CD14-positive monocyte (primary cell): ENCODE measurements at regions not wholly inside any gene's neighbourhood (a gene's known extent, or its start where the extent isn't known, plus 50 kb on each side); places are given as distances from the start of the nearest gene placed in this dataset.

Experiments used
- DNase-seq, 3 donors: peaks; one replicate each; pipeline ENCODE4 v3.0.0-alpha.2; 2011 to 2022
- H2AFZ ChIP-seq: 2 replicates; pipeline ENCODE4 v1.6.0; 2012; ENCODE audit warnings: mild to moderate bottlenecking, low read depth, low read length, inconsistent platforms; ENCODE audit not compliant: insufficient read depth, poor library complexity, severe bottlenecking
- H3K27ac ChIP-seq, 2 donors: 1 replicate in 1 of 2; 2 replicates in 1 of 2; pipeline ENCODE4 v1.5.1; 2012 to 2013; ENCODE audit warnings: low read length in 2 of 2, control low read depth in 1 of 2, inconsistent platforms in 1 of 2, low read depth in 1 of 2, mild to moderate bottlenecking in 1 of 2
- H3K27me3 ChIP-seq, 2 donors: one replicate each; pipeline versions ENCODE4 v1.6.0 to v1.6.1; 2011 to 2013; ENCODE audit warnings: low read length in 2 of 2; ENCODE audit not compliant: control insufficient read depth in 2 of 2, insufficient read depth in 2 of 2
- H3K36me3 ChIP-seq, 2 donors: replicated peaks in 1 of 2; 1 replicate in 1 of 2; 2 replicates in 1 of 2; pipeline versions ENCODE4 v1.5.1 to v1.6.1; 2012 to 2013; ENCODE audit warnings: low read length in 2 of 2, control low read depth in 1 of 2, inconsistent platforms in 1 of 2, mild to moderate bottlenecking in 1 of 2; ENCODE audit not compliant: insufficient read depth in 2 of 2, control insufficient read depth in 1 of 2
- H3K4me1 ChIP-seq, 2 donors: 1 replicate in 1 of 2; 2 replicates in 1 of 2; pipeline versions ENCODE4 v1.5.1 to v1.6.1; 2012 to 2013; ENCODE audit warnings: low read length in 2 of 2, control low read depth in 1 of 2, inconsistent platforms in 1 of 2, mild to moderate bottlenecking in 1 of 2, moderate library complexity in 1 of 2; ENCODE audit not compliant: insufficient read depth in 2 of 2, control insufficient read depth in 1 of 2
- H3K4me2 ChIP-seq: replicated peaks from 2 replicates; pipeline ENCODE3; 2012; ENCODE audit warnings: low read length, moderate library complexity, mild to moderate bottlenecking; ENCODE audit not compliant: poor library complexity, severe bottlenecking; ENCODE audit errors: extremely low read depth
- H3K4me3 ChIP-seq, 3 experiments: fragments of 200-600 bp in 1 of 3; sonication (generic) in 1 of 3; replicated peaks in 1 of 3; 1 replicate in 2 of 3; 2 replicates in 1 of 3; pipeline ENCODE4 v1.5.1; 2011 to 2013; ENCODE audit warnings: low read length in 3 of 3, mild to moderate bottlenecking in 3 of 3, control low read depth in 2 of 3, low read depth in 2 of 3, inconsistent platforms in 1 of 3, moderate library complexity in 1 of 3
- H3K79me2 ChIP-seq: 2 replicates; pipeline ENCODE4 v1.6.0; 2012; ENCODE audit warnings: mild to moderate bottlenecking, control low read depth, inconsistent platforms, low read length, moderate library complexity; ENCODE audit not compliant: insufficient read depth
- H3K9ac ChIP-seq: 2 replicates; pipeline ENCODE4 v1.6.0; 2017; ENCODE audit warnings: low read length, mild to moderate bottlenecking; ENCODE audit not compliant: insufficient read depth, poor library complexity, severe bottlenecking
- H3K9me3 ChIP-seq, 2 donors: replicated peaks in 1 of 2; 1 replicate in 1 of 2; 2 replicates in 1 of 2; pipeline versions ENCODE4 v1.5.1 to v1.6.1; 2012 to 2013; ENCODE audit warnings: low read length in 2 of 2, control low read depth in 1 of 2; ENCODE audit not compliant: control insufficient read depth in 1 of 2, insufficient read depth in 1 of 2
- H4K20me1 ChIP-seq: 2 replicates; pipeline ENCODE4 v1.6.0; 2012; ENCODE audit warnings: mild to moderate bottlenecking, low read length, control low read depth, moderate library complexity; ENCODE audit not compliant: insufficient read depth
- H3K27ac Mint-ChIP-seq, 7 donors: one replicate each; pipeline ENCODE4 v1.8.0; 2020; ENCODE audit warnings: mild to moderate bottlenecking in 7 of 7, mixed read lengths in 7 of 7, moderate library complexity in 6 of 7, inconsistent platforms in 2 of 7
- H3K27me3 Mint-ChIP-seq, 3 donors: one replicate each; pipeline ENCODE4 v1.8.0; 2021 to 2022; ENCODE audit warnings: low read depth in 3 of 3, mild to moderate bottlenecking in 3 of 3, mixed read lengths in 3 of 3, moderate library complexity in 3 of 3, inconsistent platforms in 1 of 3
- H3K36me3 Mint-ChIP-seq, 2 donors: one replicate each; pipeline ENCODE4 v1.8.0; 2020; ENCODE audit warnings: mixed read lengths in 2 of 2, inconsistent platforms in 1 of 2, mild to moderate bottlenecking in 1 of 2
- H3K4me1 Mint-ChIP-seq: one replicate; pipeline ENCODE4 v1.8.0; 2020; ENCODE audit warnings: mild to moderate bottlenecking, mixed read lengths
- H3K4me3 Mint-ChIP-seq, 2 donors: one replicate each; pipeline ENCODE4 v1.8.0; 2020; ENCODE audit warnings: mild to moderate bottlenecking in 2 of 2, mixed read lengths in 2 of 2, moderate library complexity in 1 of 2
- H3K9me3 Mint-ChIP-seq, 7 donors: one replicate each; pipeline ENCODE4 v1.8.0; 2020 to 2022; ENCODE audit warnings: mixed read lengths in 7 of 7, mild to moderate bottlenecking in 6 of 7, moderate library complexity in 6 of 7, inconsistent platforms in 2 of 7
- WGBS: methylation state at CpG from one replicate; pipeline ENCODE4 v1.1.5; 2013; ENCODE audit warnings: missing lambda C conversion rate; ENCODE audit not compliant: insufficient coverage; 5-methylcytosine and 5-hydroxymethylcytosine counted together
- intact Hi-C, 2 donors: fragments of 100-400 bp; cut with micrococcal nuclease; formaldehyde crosslinking; loops; one replicate each; pipeline versions ENCODE4 v1.15.0 to v1.15.1; 2023
- TF ChIP-seq, protein P1 (sequence below): fragments of 200-600 bp; IDR thresholded peaks from one replicate; pipeline ENCODE4 v1.8.0; 2022; ENCODE audit warnings: antibody characterized with exemption, mild to moderate bottlenecking

DNA sequence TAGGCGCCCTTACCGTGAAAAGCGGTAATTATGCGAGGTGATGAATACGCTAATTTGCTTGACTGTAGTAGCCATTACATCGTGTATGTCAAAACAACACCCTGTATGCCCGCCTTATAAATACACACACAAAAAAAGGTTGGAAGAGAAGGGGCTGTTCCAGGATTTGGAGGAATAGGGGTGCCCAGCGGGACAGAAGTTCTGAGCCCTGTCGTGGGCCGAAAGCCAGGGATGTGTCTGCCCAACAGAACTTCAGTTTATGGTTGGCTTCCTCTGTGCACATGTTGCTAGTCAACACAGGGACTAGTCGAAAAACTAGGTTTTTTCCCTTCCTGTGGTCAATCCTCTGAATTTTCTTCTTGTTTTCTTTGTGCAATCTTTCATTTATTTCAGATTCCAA, 182.5 kb downstream of the ACKR3 start:
- Histone ChIP-seq H3K4me2 (no peak overlapping the region), H3K27ac (no peak overlapping the region), H3K4me3 (no peak overlapping the region), H2AFZ (no peak overlapping the region), H3K27me3 (no peaks in the 10 kb centered on the region), H3K9me3 (no peaks in the 10 kb centered on the region), H3K9ac (no peak overlapping the region), H3K4me1 (peaks cover 45 to 48% of the 10 kb centered on the region in 2 donors), H3K36me3 (no peaks in the 10 kb centered on the region), H3K79me2 (no peaks in the 10 kb centered on the region), H4K20me1 (no peaks in the 10 kb centered on the region)
- Mint-ChIP-seq H3K27me3 (peaks cover 1 to 10% (median 2%) of the 10 kb centered on the region in 3 donors), H3K9me3 (peaks cover 0 to 3% (median 0%) of the 10 kb centered on the region in 7 donors), H3K36me3 (peaks cover 13 to 16% of the 10 kb centered on the region in 2 donors), H3K4me3 (no peak overlapping the region), H3K27ac (no peak overlapping the region), H3K4me1 (peaks cover 56% of the 10 kb centered on the region)
- no peak for DNase-seq
- 84% methylated on average over 5 of the region's 11 CpGs for WGBS
- intact Hi-C loops, result loop anchor here in 1 of 2 donors (5.0 kb wide), 1 partner anchor 45 kb away; no protein-coding TSS in a partner anchor
- TF ChIP-seq, protein P1, sequence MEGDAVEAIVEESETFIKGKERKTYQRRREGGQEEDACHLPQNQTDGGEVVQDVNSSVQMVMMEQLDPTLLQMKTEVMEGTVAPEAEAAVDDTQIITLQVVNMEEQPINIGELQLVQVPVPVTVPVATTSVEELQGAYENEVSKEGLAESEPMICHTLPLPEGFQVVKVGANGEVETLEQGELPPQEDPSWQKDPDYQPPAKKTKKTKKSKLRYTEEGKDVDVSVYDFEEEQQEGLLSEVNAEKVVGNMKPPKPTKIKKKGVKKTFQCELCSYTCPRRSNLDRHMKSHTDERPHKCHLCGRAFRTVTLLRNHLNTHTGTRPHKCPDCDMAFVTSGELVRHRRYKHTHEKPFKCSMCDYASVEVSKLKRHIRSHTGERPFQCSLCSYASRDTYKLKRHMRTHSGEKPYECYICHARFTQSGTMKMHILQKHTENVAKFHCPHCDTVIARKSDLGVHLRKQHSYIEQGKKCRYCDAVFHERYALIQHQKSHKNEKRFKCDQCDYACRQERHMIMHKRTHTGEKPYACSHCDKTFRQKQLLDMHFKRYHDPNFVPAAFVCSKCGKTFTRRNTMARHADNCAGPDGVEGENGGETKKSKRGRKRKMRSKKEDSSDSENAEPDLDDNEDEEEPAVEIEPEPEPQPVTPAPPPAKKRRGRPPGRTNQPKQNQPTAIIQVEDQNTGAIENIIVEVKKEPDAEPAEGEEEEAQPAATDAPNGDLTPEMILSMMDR, result no peak

DNA sequence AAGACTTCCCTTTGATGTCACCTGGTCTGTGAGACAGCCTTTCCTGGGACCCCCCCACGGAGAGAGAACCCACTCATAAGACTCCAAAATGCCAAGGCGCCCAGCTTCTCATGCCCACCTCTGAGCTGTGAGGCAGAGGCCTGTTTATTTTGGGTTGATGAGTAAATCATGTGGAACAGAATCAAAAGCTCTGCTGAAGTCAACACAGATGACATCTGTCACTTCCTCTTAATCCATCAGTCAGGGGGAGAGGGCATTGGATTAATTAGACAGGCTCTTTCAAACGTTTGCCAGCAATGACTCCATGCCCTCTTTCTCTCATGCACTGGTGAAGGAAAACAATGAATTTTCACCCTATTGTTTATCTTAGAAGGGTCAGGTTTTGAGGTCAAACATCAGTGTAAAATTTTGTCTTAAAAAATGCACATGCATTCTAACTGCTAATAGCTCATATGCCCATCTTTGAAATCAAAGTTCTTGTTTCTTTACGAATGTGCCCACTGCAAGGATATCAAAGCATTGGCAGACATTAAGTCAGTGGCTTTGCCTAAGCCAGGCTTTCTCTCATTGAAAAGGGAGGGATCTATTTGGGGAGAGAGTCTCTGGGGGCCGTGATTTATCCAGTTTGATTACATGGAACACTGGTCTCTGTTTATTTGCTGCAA, 184.1 kb downstream of the ACKR3 start:
- peaks cover 49% of the 10 kb centered on the region for H3K4me1 Mint-ChIP-seq
- H3K4me3 Mint-ChIP-seq, result no peak overlapping the region
- Histone ChIP-seq H3K27ac (no peak overlapping the region), H2AFZ (no peak overlapping the region), H3K4me1 (peaks cover 33 to 37% of the 10 kb centered on the region in 2 donors), H3K9ac (no peak overlapping the region), H3K4me3 (no peak overlapping the region), H3K9me3 (no peaks in the 10 kb centered on the region), H3K79me2 (no peaks in the 10 kb centered on the region), H3K36me3 (no peaks in the 10 kb centered on the region), H4K20me1 (no peaks in the 10 kb centered on the region), H3K4me2 (no peak overlapping the region), H3K27me3 (no peaks in the 10 kb centered on the region)
- peaks cover 2 to 10% (median 3%) of the 10 kb centered on the region in 3 donors for H3K27me3 Mint-ChIP-seq
- H3K36me3 Mint-ChIP-seq, result peaks cover 13 to 16% of the 10 kb centered on the region in 2 donors
- H3K9me3 Mint-ChIP-seq, result peaks cover 0 to 3% (median 0%) of the 10 kb centered on the region in 7 donors
- WGBS, result 90% methylated on average over 2 of the region's 5 CpGs
- TF ChIP-seq, protein P1, result no peak
- H3K27ac Mint-ChIP-seq, result peak overlapping the region in 6 of 7 donors; percentile 14 to 84 (median 50)
- DNase-seq, result peak; percentile 23 to 41 (median 36)
- intact Hi-C loops, result loop anchor here in 1 of 2 donors (5.0 kb wide), 1 partner anchor 46 kb away; no protein-coding TSS in a partner anchor
